ENCODE measurements at regions not wholly inside any gene's neighbourhood (a gene's known extent, or its start where the extent isn't known, plus 50 kb on each side); places are given as distances from the start of the nearest gene placed in this dataset.

GRCh38 chr4:56085275-56085674 is 136.5 kb downstream of the CEP135 start:
- no peak for TF ChIP-seq JUND (IDR thresholded peaks at IDR 0.05; ENCODE audit: low read depth)
- DNase-seq (ENCODE audit: low read depth in 1 of 2, low spot score in 1 of 2) = no peak
- in situ Hi-C loops (cut with HindIII; ENCODE audit: low pct_unique_long_range_greater_than_20kb, low sequenced_read_pairs) = no loop called here

DNA sequence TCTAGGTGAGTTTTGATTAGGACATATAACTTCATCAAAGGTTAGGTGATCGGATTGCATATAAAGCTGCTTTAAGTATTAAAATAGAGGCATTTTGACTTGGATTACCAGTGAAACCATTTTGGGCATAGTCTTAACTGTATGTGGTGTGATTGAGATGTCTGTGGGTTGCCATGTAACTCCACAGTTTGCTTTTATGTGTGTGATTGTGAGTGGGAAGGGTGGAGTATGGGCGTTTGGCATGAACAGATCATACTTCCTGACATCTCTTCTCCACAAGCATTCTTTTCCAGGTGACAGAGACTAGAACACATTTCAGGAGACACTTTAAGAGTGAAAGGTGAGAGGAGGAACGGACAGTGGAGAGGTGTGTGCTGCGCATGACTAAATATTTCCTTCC is 136.1 kb downstream of the CEP135 start:
- TF ChIP-seq JUND (IDR thresholded peaks at IDR 0.05; ENCODE audit: low read depth) = no peak
- in situ Hi-C loops (cut with HindIII; ENCODE audit: low pct_unique_long_range_greater_than_20kb, low sequenced_read_pairs) = no loop called here
- no peak for DNase-seq (ENCODE audit: low read depth in 1 of 2, low spot score in 1 of 2)

Measured in T47D (cell line).